T follicular helper cell (primary cell): ENCODE measurements at regions not wholly inside any gene's neighbourhood (a gene's known extent, or its start where the extent isn't known, plus 50 kb on each side); places are given as distances from the start of the nearest gene placed in this dataset.

Experiments used
- DNase-seq: peaks from one replicate; pipeline ENCODE4 v3.0.0-alpha.2; 2020; ENCODE audit warnings: low read depth

- no peak for DNase-seq
These were observed 284.2 kb upstream of the TANK start for GRCh38 chr2:160876029-160876428.

DNA sequence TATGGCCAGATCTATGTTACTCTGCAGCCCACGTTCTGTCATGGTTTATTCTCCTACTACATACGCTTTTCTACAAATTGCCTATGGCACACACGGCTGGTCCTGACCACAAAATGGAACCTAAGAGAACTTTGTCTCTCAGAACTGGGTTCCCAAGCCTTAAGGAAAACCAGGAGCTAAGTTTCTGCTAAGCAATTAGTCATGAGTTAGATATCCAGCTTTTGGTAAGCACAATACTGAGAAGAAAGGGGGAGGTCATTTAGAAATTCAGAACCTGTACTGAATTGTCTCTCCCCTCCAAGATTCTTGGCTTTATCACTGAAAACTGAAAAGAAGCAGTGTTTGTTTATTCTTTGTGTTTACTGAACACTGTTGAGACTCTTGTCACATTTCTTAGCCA, 283.5 kb upstream of the TANK start:
- no peak for DNase-seq

DNA sequence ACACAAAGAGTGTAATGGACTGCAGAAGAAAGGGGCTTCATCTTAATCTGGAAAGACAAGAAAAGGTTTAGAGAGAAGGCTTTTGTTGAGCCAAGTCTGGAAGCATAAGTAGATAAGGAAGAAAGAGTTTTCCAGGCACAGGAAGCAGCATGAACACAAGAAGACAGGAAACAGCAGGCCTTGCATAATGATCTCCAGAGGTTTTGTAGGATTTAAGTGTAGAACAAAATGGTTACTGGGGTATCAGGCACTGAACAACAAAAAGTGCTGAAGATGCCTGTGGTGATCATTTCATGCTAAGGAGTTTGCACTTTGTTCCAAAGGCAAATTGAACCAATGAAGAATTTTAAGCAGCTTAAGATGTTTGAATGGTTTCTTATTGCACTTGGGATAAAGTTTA, 281.6 kb upstream of the TANK start:
- no peak for DNase-seq

DNA sequence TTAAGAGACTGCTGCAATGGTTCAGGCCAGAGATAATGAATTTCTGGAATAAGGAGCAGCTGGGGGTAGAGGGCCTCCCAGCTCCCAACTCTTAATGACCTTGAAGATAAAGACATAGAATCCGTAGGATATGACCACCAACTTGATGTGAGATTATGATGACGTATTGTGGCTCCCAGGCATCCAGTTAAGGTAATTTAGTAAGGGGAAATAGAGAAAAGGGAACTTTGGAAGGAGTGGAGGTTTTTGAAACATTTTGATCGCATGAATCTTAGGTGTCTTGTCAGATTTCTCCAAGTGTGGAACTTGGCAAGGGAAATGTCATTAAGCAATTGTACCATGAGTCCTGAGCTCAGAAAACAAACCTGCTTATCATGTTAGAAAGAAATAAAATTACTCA, 277.3 kb upstream of the TANK start:
- no peak for DNase-seq

DNA sequence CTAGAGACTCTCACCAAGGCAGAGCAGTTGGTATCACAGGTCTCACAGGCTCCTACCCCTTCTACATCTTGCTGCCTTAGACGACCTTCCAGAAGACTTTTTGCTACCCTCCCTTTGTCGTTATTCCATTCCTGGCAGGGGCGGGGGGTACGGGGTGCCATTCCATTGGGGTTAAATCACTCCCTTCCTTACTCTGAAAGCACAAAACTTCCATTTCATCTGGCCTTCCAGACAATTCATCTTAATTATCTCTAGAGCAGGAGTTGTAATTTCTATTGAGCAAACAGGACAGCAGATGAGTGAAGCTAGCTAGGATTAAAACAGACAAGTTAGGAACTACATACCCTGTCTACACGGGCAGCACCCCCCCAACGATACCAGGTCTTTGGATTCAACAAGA, 276.2 kb upstream of the TANK start:
- no peak for DNase-seq

DNA sequence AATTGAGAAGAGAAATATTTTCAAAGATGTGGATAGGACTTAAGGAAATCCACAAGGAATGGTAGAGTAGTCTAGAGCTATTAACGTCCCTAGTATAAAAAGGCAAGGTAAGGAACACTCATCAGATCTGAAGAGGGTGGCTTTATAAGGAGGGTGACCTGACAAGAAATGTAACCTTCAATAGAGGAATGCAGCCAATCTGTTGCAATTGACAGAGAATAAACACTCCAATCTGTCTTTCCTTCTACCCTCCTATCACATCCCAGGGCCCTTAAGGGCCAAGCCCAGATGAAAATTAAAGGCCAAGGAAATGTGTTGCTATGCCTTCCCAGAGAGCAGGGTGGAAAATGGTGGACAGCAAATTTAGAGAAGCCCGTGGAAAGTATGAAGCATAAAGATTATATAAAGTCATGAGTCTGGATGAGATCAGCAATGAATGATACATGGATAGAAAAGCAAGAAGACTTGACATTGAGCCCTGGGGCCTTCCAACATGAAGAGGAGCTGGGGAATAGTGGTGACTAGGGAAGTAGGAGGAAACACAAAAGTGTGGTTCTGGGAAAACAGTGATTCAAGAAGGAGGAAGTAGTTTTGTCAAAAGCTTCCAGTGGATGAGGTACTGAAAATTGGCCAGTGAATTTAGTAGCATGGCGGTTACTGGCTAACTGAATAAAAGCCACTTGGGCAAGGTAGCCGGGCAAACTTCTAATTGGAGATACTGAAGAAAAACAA, 270.6 kb upstream of the TANK start:
- DNase-seq: no peak

- no peak for DNase-seq
These were observed 269.4 kb upstream of the TANK start for GRCh38 chr2:160890667-160891352.

DNA sequence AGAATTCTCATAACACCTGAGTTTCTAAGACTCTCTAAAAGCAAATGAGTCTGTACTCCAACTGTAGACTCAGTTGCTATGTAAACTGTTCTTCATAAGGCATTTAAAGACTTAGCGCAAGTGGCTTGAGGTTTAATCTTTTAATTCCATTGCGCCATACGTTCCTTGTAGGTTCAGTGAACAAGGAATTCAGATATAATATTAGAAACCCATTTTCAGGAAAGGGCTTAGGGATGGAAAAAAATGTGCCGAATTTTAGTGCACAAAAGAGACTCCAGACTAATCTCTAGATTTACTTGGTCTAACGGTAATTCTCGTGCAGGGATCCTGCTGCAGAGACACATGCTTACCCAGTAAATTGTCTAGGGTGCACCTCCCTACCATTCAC, 268.9 kb upstream of the TANK start:
- no peak for DNase-seq

DNA sequence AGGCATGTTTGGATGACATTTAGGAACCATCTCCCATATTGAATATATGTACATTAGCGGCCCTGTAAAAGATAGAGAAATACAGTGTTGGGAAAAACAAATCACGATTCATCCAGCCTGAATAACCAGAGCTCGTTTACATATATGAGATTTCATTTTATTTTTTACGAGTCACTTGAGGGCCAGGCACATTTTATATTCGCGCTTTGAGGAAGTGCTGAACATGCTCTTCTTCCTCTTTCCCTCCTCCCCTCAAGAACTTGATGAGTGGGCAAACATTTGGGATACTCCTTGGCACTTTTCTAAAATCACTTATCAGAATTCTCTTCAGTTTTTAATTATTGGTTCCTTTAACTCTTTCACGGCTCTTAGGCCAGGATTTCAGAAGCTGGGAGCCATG, 268.0 kb upstream of the TANK start:
- no peak for DNase-seq

- no peak for DNase-seq
These were observed 266.6 kb upstream of the TANK start for GRCh38 chr2:160893581-160893980.

DNA sequence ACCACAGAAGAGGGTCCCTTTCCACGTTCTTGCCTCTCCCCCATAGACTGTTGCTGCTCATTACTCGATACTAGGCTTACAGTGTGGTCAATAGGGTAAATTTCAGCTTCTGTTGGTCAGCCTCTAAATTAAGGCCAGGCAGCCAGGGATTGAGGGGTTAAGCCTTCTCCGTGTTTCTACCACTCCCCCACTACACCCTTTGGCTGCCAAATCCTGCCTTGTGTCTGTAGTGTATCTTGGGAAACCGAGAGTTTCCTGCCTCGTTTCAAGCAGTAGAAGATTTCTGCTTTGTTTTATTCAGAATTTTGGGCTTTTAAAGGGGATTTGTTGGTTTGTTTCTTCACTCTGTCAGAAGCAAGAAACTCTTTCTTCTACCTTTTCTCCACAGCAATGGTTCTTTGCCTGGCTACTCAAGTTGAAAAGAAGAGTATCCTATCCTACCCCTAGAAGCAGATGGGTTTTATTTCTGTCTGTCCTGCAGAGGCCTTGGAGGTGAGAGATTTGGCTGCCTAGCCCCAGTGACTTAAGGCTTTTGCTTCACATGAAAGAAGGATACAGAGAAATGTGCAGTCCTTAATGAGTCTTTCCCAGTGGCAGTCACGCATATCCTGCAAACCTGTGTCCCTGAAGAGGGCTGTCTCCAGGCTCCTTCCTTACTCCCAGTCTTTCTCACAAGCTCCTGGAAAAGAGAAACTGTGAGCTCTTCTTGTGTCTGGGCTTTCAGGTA, 261.5 kb upstream of the TANK start:
- no peak for DNase-seq

GRCh38 chr2:160901613-160902012, 258.6 kb upstream of the TANK start:
- no peak for DNase-seq

- no peak for DNase-seq
These were observed 254.4 kb upstream of the TANK start for GRCh38 chr2:160905862-160906261.

DNA sequence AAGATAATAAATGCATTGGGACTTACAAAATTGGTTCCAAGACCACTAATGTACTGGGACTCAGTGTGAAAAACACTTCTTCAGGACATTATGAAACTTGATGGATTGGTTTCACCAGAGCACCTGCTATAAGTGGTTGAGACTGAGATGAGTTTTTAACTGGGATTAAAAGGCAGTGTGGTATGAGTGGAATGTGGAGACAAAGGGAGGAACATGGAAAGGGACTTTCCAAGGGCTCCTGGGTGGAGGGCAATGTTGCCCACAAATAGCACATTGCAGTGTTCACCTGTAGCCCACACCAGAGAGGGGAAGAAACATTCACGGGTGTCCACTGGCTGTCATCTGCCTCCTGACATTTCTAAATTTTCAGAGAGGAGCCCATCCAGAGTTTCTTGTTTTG, 253.3 kb upstream of the TANK start:
- no peak for DNase-seq

DNA sequence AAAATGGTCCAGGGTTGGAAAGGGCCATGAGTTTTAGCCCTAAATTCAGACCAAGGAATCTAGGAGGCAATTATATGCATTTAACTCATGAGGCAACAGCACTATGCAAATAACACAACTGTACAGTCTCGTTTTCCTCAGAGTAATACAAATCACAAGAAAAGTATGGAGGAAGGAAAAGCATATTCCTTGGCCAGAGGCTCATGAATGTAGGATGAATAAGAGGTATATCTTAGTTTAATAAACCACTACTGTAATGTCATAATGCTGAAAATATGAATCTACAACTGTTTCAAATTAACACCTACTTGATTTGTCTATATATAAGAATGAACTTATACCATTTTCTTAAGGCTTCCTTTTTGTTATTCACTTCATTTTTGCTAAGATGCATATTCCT, 252.5 kb upstream of the TANK start:
- DNase-seq: no peak

- no peak for DNase-seq
These were observed 252.1 kb upstream of the TANK start for GRCh38 chr2:160908157-160908556.

DNA sequence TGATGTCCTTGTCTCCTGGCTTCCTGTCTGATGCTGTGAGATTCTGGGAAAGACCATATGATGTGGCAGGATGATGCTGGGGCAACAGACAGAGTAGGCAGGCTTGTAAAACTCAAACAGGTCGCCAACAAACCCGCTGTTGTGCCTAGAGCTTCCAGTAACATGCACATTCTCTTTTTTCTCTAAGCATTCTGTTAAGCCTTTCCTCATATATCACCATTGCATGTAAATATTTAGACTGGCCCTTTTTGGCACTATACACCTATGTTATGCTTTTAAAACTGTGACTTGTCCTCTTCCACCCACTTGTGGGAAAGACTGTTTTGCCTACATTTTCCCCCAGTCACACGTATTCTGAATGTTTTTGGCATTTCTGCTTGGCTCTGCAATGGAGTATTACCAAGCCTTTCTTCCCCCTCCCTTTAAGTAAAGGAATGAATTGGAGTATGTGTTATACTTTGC, 250.4 kb upstream of the TANK start:
- DNase-seq: no peak

DNA sequence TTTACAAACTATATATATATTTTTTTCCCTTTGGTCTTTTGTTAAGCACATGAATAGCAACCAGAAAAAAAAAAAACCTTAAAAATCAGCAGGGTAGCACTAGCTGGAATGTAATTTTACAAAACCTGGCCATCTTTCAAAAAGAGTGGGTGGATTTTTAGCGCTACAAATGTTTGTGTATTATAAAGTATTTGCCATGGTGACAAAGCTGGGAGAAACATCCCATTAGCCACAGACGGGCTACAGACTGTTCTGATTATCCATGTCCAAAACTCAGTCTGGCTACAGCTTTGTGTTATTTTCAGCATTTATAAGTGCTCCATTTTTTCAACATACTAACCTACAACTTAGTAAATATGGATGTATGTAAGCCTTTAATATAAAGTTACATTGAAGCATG, 249.5 kb upstream of the TANK start:
- no peak for DNase-seq

DNA sequence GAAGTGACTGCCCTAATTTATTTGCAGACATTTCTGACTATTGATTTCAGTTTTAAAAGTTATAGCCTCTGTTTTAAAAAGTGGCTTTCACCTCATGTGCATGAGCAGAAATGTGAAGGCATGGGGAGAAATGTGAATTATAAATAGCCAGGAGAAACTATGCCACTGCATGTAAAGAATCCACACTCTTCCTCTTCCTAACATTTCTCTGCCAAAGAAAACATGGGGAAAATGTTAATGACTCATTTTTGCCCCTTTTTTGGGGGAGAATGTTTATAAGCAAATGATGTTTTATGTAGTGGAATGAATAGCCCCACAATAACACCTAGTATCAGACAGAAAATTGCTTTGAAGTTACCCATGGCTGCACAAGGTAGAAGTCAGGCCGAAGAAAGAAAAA, 249.0 kb upstream of the TANK start:
- DNase-seq: no peak

GRCh38 chr2:160912276-160912675, 248.0 kb upstream of the TANK start:
- no peak for DNase-seq

- DNase-seq: no peak
These were observed 246.9 kb upstream of the TANK start for GRCh38 chr2:160913323-160913722.

GRCh38 chr2:160914217-160914616, 246.0 kb upstream of the TANK start:
- no peak for DNase-seq

- DNase-seq: no peak
These were observed 243.9 kb upstream of the TANK start for GRCh38 chr2:160916300-160916699.
